ENCODE measurements at regions not wholly inside any gene's neighbourhood (a gene's known extent, or its start where the extent isn't known, plus 50 kb on each side); places are given as distances from the start of the nearest gene placed in this dataset.

- TF ChIP-seq, protein P1, sequence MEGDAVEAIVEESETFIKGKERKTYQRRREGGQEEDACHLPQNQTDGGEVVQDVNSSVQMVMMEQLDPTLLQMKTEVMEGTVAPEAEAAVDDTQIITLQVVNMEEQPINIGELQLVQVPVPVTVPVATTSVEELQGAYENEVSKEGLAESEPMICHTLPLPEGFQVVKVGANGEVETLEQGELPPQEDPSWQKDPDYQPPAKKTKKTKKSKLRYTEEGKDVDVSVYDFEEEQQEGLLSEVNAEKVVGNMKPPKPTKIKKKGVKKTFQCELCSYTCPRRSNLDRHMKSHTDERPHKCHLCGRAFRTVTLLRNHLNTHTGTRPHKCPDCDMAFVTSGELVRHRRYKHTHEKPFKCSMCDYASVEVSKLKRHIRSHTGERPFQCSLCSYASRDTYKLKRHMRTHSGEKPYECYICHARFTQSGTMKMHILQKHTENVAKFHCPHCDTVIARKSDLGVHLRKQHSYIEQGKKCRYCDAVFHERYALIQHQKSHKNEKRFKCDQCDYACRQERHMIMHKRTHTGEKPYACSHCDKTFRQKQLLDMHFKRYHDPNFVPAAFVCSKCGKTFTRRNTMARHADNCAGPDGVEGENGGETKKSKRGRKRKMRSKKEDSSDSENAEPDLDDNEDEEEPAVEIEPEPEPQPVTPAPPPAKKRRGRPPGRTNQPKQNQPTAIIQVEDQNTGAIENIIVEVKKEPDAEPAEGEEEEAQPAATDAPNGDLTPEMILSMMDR (IDR thresholded peaks at IDR 0.05; ENCODE audit: low read depth, low read length, missing input control) = no peak
- TF ChIP-seq ZBTB33 (IDR thresholded peaks at IDR 0.05) (no peak), MAX (IDR thresholded peaks at IDR 0.05) (no peak), RAD21 (IDR thresholded peaks at IDR 0.05) (no peak), REST (IDR thresholded peaks at IDR 0.05) (no peak), TAF1 (conservative IDR thresholded peaks at IDR 0.05) (no peak), YY1 (IDR thresholded peaks at IDR 0.05) (no peak), JUND (IDR thresholded peaks at IDR 0.05) (no peak), EGR1 (IDR thresholded peaks at IDR 0.05; ENCODE audit: low read depth in 2 of 2) (no peak)
These were observed 91.3 kb downstream of the KCNA5 start for GRCh38 chr12:5134861-5135525.
